22Rv1 (cell line): ENCODE measurements at regions not wholly inside any gene's neighbourhood (a gene's known extent, or its start where the extent isn't known, plus 50 kb on each side); places are given as distances from the start of the nearest gene placed in this dataset.

Experiments used
- CTCF ChIP-seq: fragments of 450-650 bp; IDR thresholded peaks from 2 replicates; pipeline ENCODE4 v1.5.1; 2017; ENCODE audit warnings: mild to moderate bottlenecking
- ZFX ChIP-seq: fragments of 450-650 bp; IDR thresholded peaks from 2 replicates; pipeline ENCODE4 v1.6.1; 2017; ENCODE audit warnings: antibody characterized with exemption, borderline replicate concordance

DNA sequence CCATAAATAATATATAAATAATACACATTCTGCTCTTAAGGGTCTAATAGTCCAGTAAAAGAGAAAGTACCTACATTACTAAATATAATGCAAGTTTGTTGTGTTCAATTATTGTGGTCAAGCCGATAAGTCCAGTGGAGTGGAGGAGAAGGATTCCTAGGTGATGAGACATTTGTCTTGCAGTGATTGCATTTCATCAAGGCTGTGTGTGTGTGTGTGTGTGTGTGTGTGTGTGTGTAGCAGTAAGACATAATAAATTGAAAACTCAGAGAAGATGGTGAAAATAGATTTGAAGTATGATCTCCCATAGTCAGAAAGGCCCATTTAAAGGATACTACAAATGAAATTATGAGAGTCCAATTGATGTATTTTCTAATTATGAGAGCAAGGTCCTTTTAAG lies 192.5 kb upstream of the SEMA3C start:
- no peak for TF ChIP-seq CTCF
- TF ChIP-seq ZFX, result no peak
